K562 (cell line): ENCODE measurements at regions not wholly inside any gene's neighbourhood (a gene's known extent, or its start where the extent isn't known, plus 50 kb on each side); places are given as distances from the start of the nearest gene placed in this dataset.

Experiments
- ATAC-seq: fragments of 200-7000 bp; cut with Tn5 transposase; 3 replicates; pipeline ENCODE4 v1.9.1; 2020; ENCODE audit warnings: moderate library complexity
- BruUV-seq: library from RNA; stranded (reverse); fragments of 400-500 nt; replicated peaks from 2 replicates; lab custom pipeline; 2021; lab: Mats Ljungman, UMichigan
- CTCF ChIA-PET: fragments of 300-600 bp; formaldehyde crosslinking; extraction: SDS; loops from one replicate; lab custom pipeline; 2021; ENCODE audit warnings: low intra/inter-chr PET ratio; lab: Yijun Ruan, JAX
- POLR2A ChIA-PET: fragments of 300-600, 350-650 bp; sonication (Branson Sonifier 250); formaldehyde crosslinking; extraction: SDS; loops from one replicate; lab custom pipeline; 2021; ENCODE audit warnings: antibody characterized with exemption, inconsistent platforms; lab: Yijun Ruan, JAX
- DNase-seq, 4 experiments: peaks; one replicate each; pipeline versions ENCODE4 v3.0.0 to v3.0.0-alpha.2; 2011 to 2018; ENCODE audit warnings: low spot score in 3 of 4, mixed read lengths in 3 of 4; ENCODE audit errors: extremely low read depth in 1 of 4
- FAIRE-seq: peaks from 2 replicates; lab custom pipeline; 2011; peaks lifted over from hg19 to GRCh38; lab: Jason Lieb, UNC
- H2AFZ ChIP-seq: 2 replicates; pipeline ENCODE4 v1.6.0; 2011; ENCODE audit warnings: low read depth, low read length, control low read depth, inconsistent platforms
- H3K27ac ChIP-seq: fragments of 200-600 bp; 3 replicates; pipeline ENCODE4 v1.8.0; 2011; ENCODE audit warnings: low read depth, mild to moderate bottlenecking, control low read depth, inconsistent platforms, low read length, moderate library complexity, mixed read lengths; ENCODE audit errors: extremely low read depth
- H3K27me3 ChIP-seq, 2 experiments: fragments of 300-600 bp in 1 of 2; 2 replicates in 1 of 2; 3 replicates in 1 of 2; pipeline versions ENCODE4 v1.6.0 to v1.8.0; 2011; ENCODE audit warnings: inconsistent platforms in 2 of 2, low read length in 2 of 2, mild to moderate bottlenecking in 1 of 2, mixed read lengths in 1 of 2, moderate library complexity in 1 of 2; ENCODE audit not compliant: control insufficient read depth in 2 of 2, insufficient read depth in 2 of 2
- H3K36me3 ChIP-seq: fragments of 300-600 bp; 3 replicates; pipeline ENCODE4 v1.8.0; 2011; ENCODE audit warnings: mild to moderate bottlenecking, low read length, inconsistent platforms; ENCODE audit not compliant: control insufficient read depth, insufficient read depth
- H3K4me1 ChIP-seq, 2 experiments: fragments of 200-600 bp in 1 of 2; replicated peaks in 1 of 2; 2 replicates in 1 of 2; 3 replicates in 1 of 2; pipeline versions ENCODE4 v1.5.1 to v1.8.0; 2011; ENCODE audit warnings: inconsistent platforms in 2 of 2, low read length in 2 of 2, mild to moderate bottlenecking in 1 of 2, mixed read lengths in 1 of 2, moderate library complexity in 1 of 2; ENCODE audit not compliant: control insufficient read depth in 2 of 2, insufficient read depth in 2 of 2
- H3K4me2 ChIP-seq: 2 replicates; pipeline ENCODE4 v1.6.1; 2011; ENCODE audit warnings: low read length, control low read depth, inconsistent platforms, mixed read lengths; ENCODE audit not compliant: insufficient read depth
- H3K4me3 ChIP-seq: fragments of 200-600 bp; sonication (generic), shearing (Covaris generic); 2 replicates; pipeline ENCODE4 v1.5.1; 2016; ENCODE audit warnings: control low read depth, inconsistent platforms
- H3K79me2 ChIP-seq: fragments of 200-600 bp; 3 replicates; pipeline ENCODE4 v1.8.0; 2011; ENCODE audit warnings: low read length, inconsistent platforms; ENCODE audit not compliant: control insufficient read depth, insufficient read depth
- H3K9ac ChIP-seq, 2 experiments: 2 replicates each; pipeline versions ENCODE4 v1.6.0 to v1.6.1; 2011; ENCODE audit warnings: low read depth in 2 of 2, low read length in 2 of 2, control low read depth in 1 of 2, inconsistent platforms in 1 of 2, mild to moderate bottlenecking in 1 of 2, mixed read lengths in 1 of 2; ENCODE audit not compliant: insufficient read depth in 1 of 2
- H3K9me1 ChIP-seq: one replicate; pipeline ENCODE4 v1.6.0; 2011; ENCODE audit warnings: inconsistent platforms, mild to moderate bottlenecking, low read length, moderate library complexity; ENCODE audit not compliant: control insufficient read depth, insufficient read depth
- H3K9me3 ChIP-seq: replicated peaks from 2 replicates; pipeline ENCODE4 v1.5.1; 2011; ENCODE audit warnings: low read depth, low read length, inconsistent platforms; ENCODE audit not compliant: control insufficient read depth, insufficient read depth
- H4K20me1 ChIP-seq: replicated peaks from 2 replicates; pipeline ENCODE4 v1.6.1; 2011; ENCODE audit warnings: low read length, inconsistent platforms, mixed read lengths; ENCODE audit not compliant: control insufficient read depth, insufficient read depth
- BHLHE40 ChIP-seq: IDR thresholded peaks from 2 replicates; pipeline ENCODE4 v1.6.1; 2011; ENCODE audit warnings: low read length, improper control_type of control experiment
- COPS2 ChIP-seq: fragments of 450-650 bp; conservative IDR thresholded peaks from 2 replicates; pipeline ENCODE4 v1.6.1; 2016; ENCODE audit warnings: mild to moderate bottlenecking, moderate library complexity
- FOXJ2 ChIP-seq: fragments of 200-800 bp; sonication (Bioruptor generic); IDR thresholded peaks from 2 replicates; pipeline ENCODE4 v1.6.1; 2016; ENCODE audit warnings: missing genetic modification characterization, missing compliant biosample characterization
- HDGF ChIP-seq: fragments of 450-650 bp; IDR thresholded peaks from 2 replicates; pipeline ENCODE4 v1.6.1; 2016
- MAFF ChIP-seq: IDR thresholded peaks from 2 replicates; pipeline ENCODE4 v1.6.1; 2012; ENCODE audit warnings: low read length, improper control_type of control experiment
- MYNN ChIP-seq, 2 experiments: sonication (generic); formaldehyde crosslinking in 1 of 2; IDR thresholded peaks; 2 replicates each; pipeline versions ENCODE4 v1.5.0 to v1.6.1; 2016 to 2020; ENCODE audit warnings: antibody characterized with exemption in 1 of 2, missing genetic modification reagents in 1 of 2
- RBM15 ChIP-seq: fragments of 200-400 bp; formaldehyde crosslinking; IDR thresholded peaks from 2 replicates; pipeline ENCODE4 v1.6.1; 2018; ENCODE audit warnings: mild to moderate bottlenecking, low read length, moderate library complexity; ENCODE audit not compliant: insufficient read depth
- SAFB2 ChIP-seq: fragments of 200-400 bp; formaldehyde crosslinking; IDR thresholded peaks from 2 replicates; pipeline ENCODE4 v1.6.1; 2018; ENCODE audit warnings: borderline replicate concordance, low read length, low read depth, moderate library complexity; ENCODE audit not compliant: severe bottlenecking
- ZNF124 ChIP-seq: sonication (generic); formaldehyde crosslinking; IDR thresholded peaks from 2 replicates; pipeline ENCODE4 v1.8.1; 2022; ENCODE audit warnings: missing genetic modification reagents
- ZNF23 ChIP-seq: fragments of 250-450 bp; sonication (Bioruptor Pico); IDR thresholded peaks from 2 replicates; pipeline ENCODE4 v1.4.0; 2020; ENCODE audit warnings: mild to moderate bottlenecking
- ZNF232 ChIP-seq: sonication (generic); formaldehyde crosslinking; IDR thresholded peaks from 2 replicates; pipeline ENCODE4 v1.8.0; 2022; ENCODE audit warnings: mild to moderate bottlenecking, missing genetic modification reagents
- ZNF280B ChIP-seq: fragments of 250-450 bp; sonication (Bioruptor Pico); IDR thresholded peaks from 2 replicates; pipeline ENCODE4 v1.5.1; 2021; ENCODE audit warnings: mild to moderate bottlenecking
- ZNF324 ChIP-seq: fragments of 250-450 bp; sonication (Bioruptor Pico); IDR thresholded peaks from 2 replicates; pipeline ENCODE4 v1.4.0; 2020; ENCODE audit warnings: mild to moderate bottlenecking
- ZNF583 ChIP-seq: fragments of 250-450 bp; sonication (Bioruptor Pico); IDR thresholded peaks from 2 replicates; pipeline ENCODE4 v1.4.0; 2020
- WGBS: fragments of 100-300 bp; shearing (Covaris generic); methylation state at CpG from one replicate; pipeline ENCODE4 v1.1.6; 2016; ENCODE audit warnings: low coverage, mixed read lengths; ENCODE audit not compliant: insufficient coverage; ENCODE audit errors: missing lambda C conversion rate; 5-methylcytosine and 5-hydroxymethylcytosine counted together
- in situ Hi-C: fragments of 300-500 bp; cut with MboI; formaldehyde crosslinking; loops from 4 replicates; pipeline ENCODE4 v1.15.0; 2018; ENCODE audit warnings: inconsistent platforms, mixed read lengths
- intact Hi-C: fragments of 100-400 bp; cut with micrococcal nuclease; formaldehyde crosslinking; loops from 2 replicates; pipeline ENCODE4 v1.14.2; 2022

DNA sequence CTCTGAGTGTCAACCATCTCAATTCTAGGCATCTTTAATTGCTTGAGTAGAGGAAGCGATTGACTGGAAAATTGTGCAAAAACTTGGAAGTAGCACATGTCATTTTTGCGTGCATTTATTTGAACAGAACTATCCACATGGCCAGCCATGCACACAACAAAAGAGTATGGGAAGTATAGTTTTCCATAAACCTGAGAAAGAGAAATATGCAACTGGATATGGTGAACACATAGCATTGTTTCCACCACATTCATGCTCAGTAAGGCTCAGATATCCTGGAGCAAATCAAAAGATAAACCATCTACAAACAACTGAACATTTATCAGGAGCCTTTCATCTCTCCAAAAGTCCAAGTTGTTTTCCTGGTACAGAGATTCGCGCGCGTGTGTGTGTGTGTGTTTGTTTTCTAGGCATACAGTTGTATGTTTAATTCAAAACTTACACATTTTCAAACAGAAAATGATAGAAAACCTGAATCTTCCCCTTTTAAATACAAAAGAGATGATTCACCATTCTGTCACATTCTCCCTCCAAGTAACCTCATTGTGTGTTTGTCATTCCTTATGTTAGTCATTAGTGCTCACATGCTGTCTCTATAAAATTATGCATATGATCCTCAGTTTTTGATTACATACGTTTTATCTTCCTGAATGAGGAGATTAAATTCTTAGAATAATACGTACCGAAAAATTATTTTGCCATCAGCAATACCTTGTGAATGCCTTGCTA lies 780.4 kb upstream of the NRXN1 start:
- DNase-seq (no peak), FAIRE-seq (no peak), ATAC-seq (no peak)
- intact Hi-C loops (no loop called here), in situ Hi-C loops (no loop called here)
- no peaks in the 10 kb centered on the region for H3K27me3 ChIP-seq
- no peak overlapping the region for H3K4me3 ChIP-seq
- H3K4me1 ChIP-seq: no peaks in the 10 kb centered on the region
- H2AFZ ChIP-seq: no peak overlapping the region
- H3K9ac ChIP-seq: no peak overlapping the region
- H3K9me3 ChIP-seq: no peaks in the 10 kb centered on the region
- no peaks in the 10 kb centered on the region for H3K9me1 ChIP-seq
- BruUV-seq: no TSS peak
- H4K20me1 ChIP-seq: no peaks in the 10 kb centered on the region
- TF ChIP-seq BHLHE40: no peak
- TF ChIP-seq MYNN (IDR thresholded peaks at IDR 0.05): no peak
- TF ChIP-seq MYNN (CRISPR knock-in tag; IDR thresholded peaks at IDR 0.05): no peak
- TF ChIP-seq COPS2: no peak
- TF ChIP-seq ZNF232 (CRISPR knock-in tag): no peak
- TF ChIP-seq RBM15: no peak
- no peak for TF ChIP-seq HDGF
- no peak for TF ChIP-seq ZNF280B (CRISPR knock-in tag)
- no peak for TF ChIP-seq ZNF124
- no peak for TF ChIP-seq MAFF
- no peak for TF ChIP-seq SAFB2
- TF ChIP-seq ZNF583 (CRISPR knock-in tag): no peak
- TF ChIP-seq ZNF23 (CRISPR knock-in tag): no peak
- TF ChIP-seq ZNF324 (CRISPR knock-in tag): no peak
- TF ChIP-seq FOXJ2 (tag): no peak
- no peak overlapping the region for H3K27ac ChIP-seq
- POLR2A ChIA-PET: no interaction called here
- no peak overlapping the region for H3K4me2 ChIP-seq
- H3K36me3 ChIP-seq: no peaks in the 10 kb centered on the region
- 2% methylated on average over 9 of the region's 9 CpGs for WGBS
- CTCF ChIA-PET: no interaction called here
- no peaks in the 10 kb centered on the region for H3K79me2 ChIP-seq
